Natural killer cell (primary cell): ENCODE measurements at regions not wholly inside any gene's neighbourhood (a gene's known extent, or its start where the extent isn't known, plus 50 kb on each side); places are given as distances from the start of the nearest gene placed in this dataset.

Source experiments
- ATAC-seq, 3 donors: fragments of 150-1000 bp in 2 of 3; fragments of 200-7000 bp in 1 of 3; cut with Tn5 transposase; 1 replicate in 1 of 3; 2 replicates in 2 of 3; pipeline ENCODE4 v1.10.0; 2021; ENCODE audit warnings: mild to moderate bottlenecking in 2 of 3, moderate library complexity in 2 of 3
- DNase-seq, 2 donors: peaks; one replicate each; pipeline versions ENCODE4 v3.0.0 to v3.0.0-alpha.2; 2013 to 2021; ENCODE audit warnings: mixed read lengths in 1 of 2
- H3K27ac ChIP-seq: one replicate; pipeline ENCODE4 v1.5.1; 2013; ENCODE audit warnings: mild to moderate bottlenecking, low read length
- H3K27me3 ChIP-seq: one replicate; pipeline ENCODE4 v1.6.1; 2013; ENCODE audit warnings: low read length; ENCODE audit not compliant: control insufficient read depth, insufficient read depth
- H3K36me3 ChIP-seq: one replicate; pipeline ENCODE4 v1.6.1; 2013; ENCODE audit warnings: low read length; ENCODE audit not compliant: control insufficient read depth, insufficient read depth
- H3K4me1 ChIP-seq: one replicate; pipeline ENCODE4 v1.6.1; 2013; ENCODE audit warnings: low read length; ENCODE audit not compliant: control insufficient read depth, insufficient read depth
- H3K4me3 ChIP-seq: one replicate; pipeline ENCODE4 v1.5.1; 2013; ENCODE audit warnings: low read length
- H3K9me3 ChIP-seq: one replicate; pipeline ENCODE4 v1.6.1; 2013; ENCODE audit warnings: low read length; ENCODE audit not compliant: control insufficient read depth, insufficient read depth
- H3K27ac Mint-ChIP-seq, 2 donors: one replicate each; pipeline ENCODE4 v1.8.0; 2022; ENCODE audit warnings: mild to moderate bottlenecking in 2 of 2, mixed read lengths in 2 of 2, moderate library complexity in 1 of 2
- H3K27me3 Mint-ChIP-seq, 2 donors: one replicate each; pipeline ENCODE4 v1.8.0; 2022; ENCODE audit warnings: low read depth in 2 of 2, mixed read lengths in 2 of 2
- H3K36me3 Mint-ChIP-seq: one replicate; pipeline ENCODE4 v1.8.0; 2022; ENCODE audit warnings: mixed read lengths
- H3K4me1 Mint-ChIP-seq, 2 donors: one replicate each; pipeline ENCODE4 v1.8.0; 2022; ENCODE audit warnings: mixed read lengths in 2 of 2
- H3K4me3 Mint-ChIP-seq: one replicate; pipeline ENCODE4 v1.8.0; 2022; ENCODE audit warnings: mild to moderate bottlenecking, moderate library complexity, mixed read lengths
- H3K9me3 Mint-ChIP-seq, 2 donors: one replicate each; pipeline ENCODE4 v1.8.0; 2022; ENCODE audit warnings: mixed read lengths in 2 of 2
- CTCF ChIP-seq: fragments of 200-600 bp; IDR thresholded peaks from one replicate; pipeline ENCODE4 v1.8.0; 2022; ENCODE audit warnings: antibody characterized with exemption
- WGBS: methylation state at CpG from one replicate; pipeline ENCODE4 v1.1.7; 2013; ENCODE audit warnings: missing lambda C conversion rate; ENCODE audit not compliant: insufficient coverage; 5-methylcytosine and 5-hydroxymethylcytosine counted together
- intact Hi-C: fragments of 100-400 bp; cut with micrococcal nuclease; formaldehyde crosslinking; loops from one replicate; pipeline ENCODE4 v1.14.2; 2022

GRCh38 chr2:162926501-162926900 is 87.9 kb upstream of the KCNH7 start:
- Histone ChIP-seq H3K9me3 (no peaks in the 10 kb centered on the region), H3K4me1 (no peaks in the 10 kb centered on the region), H3K4me3 (no peak overlapping the region), H3K27me3 (no peaks in the 10 kb centered on the region), H3K27ac (no peak overlapping the region), H3K36me3 (no peaks in the 10 kb centered on the region)
- intact Hi-C loops: no loop called here
- H3K4me1 Mint-ChIP-seq: no peaks in the 10 kb centered on the region
- H3K36me3 Mint-ChIP-seq: no peaks in the 10 kb centered on the region
- DNase-seq (no peak), ATAC-seq (no peak)
- WGBS: 91% methylated on average over 2 of the region's 2 CpGs
- H3K9me3 Mint-ChIP-seq: peaks cover 7 to 9% of the 10 kb centered on the region in 2 donors
- H3K27me3 Mint-ChIP-seq: no peaks in the 10 kb centered on the region
- no peak overlapping the region for H3K4me3 Mint-ChIP-seq
- H3K27ac Mint-ChIP-seq: no peak overlapping the region
- TF ChIP-seq CTCF: no peak

GRCh38 chr2:162925595-162925994 is 87.0 kb upstream of the KCNH7 start:
- no peaks in the 10 kb centered on the region for H3K27me3 Mint-ChIP-seq
- no peaks in the 10 kb centered on the region for H3K4me1 ChIP-seq
- no peak overlapping the region for H3K27ac ChIP-seq
- no peak overlapping the region for H3K27ac Mint-ChIP-seq
- no peak for TF ChIP-seq CTCF
- no peak for ATAC-seq
- intact Hi-C loops: no loop called here
- H3K4me1 Mint-ChIP-seq: no peaks in the 10 kb centered on the region
- H3K4me3 Mint-ChIP-seq: no peak overlapping the region
- DNase-seq: no peak
- H3K9me3 ChIP-seq: no peaks in the 10 kb centered on the region
- peaks cover 8 to 9% of the 10 kb centered on the region in 2 donors for H3K9me3 Mint-ChIP-seq
- H3K36me3 Mint-ChIP-seq: no peaks in the 10 kb centered on the region
- no peaks in the 10 kb centered on the region for H3K36me3 ChIP-seq
- H3K27me3 ChIP-seq: no peaks in the 10 kb centered on the region
- no peak overlapping the region for H3K4me3 ChIP-seq

- no peak overlapping the region for H3K27ac ChIP-seq
- no peaks in the 10 kb centered on the region for H3K4me1 ChIP-seq
- no peaks in the 10 kb centered on the region for H3K27me3 Mint-ChIP-seq
- no peaks in the 10 kb centered on the region for H3K36me3 Mint-ChIP-seq
- H3K9me3 ChIP-seq: no peaks in the 10 kb centered on the region
- H3K9me3 Mint-ChIP-seq: peaks cover 15 to 17% of the 10 kb centered on the region in 2 donors
- TF ChIP-seq CTCF: no peak
- 90% methylated on average over 1 of the region's 1 CpG for WGBS
- no peaks in the 10 kb centered on the region for H3K4me1 Mint-ChIP-seq
- no peaks in the 10 kb centered on the region for H3K36me3 ChIP-seq
- no peaks in the 10 kb centered on the region for H3K27me3 ChIP-seq
- H3K4me3 Mint-ChIP-seq: no peak overlapping the region
- no peak overlapping the region for H3K4me3 ChIP-seq
- intact Hi-C loops: no loop called here
- DNase-seq: no peak
- no peak overlapping the region for H3K27ac Mint-ChIP-seq
- ATAC-seq: no peak
These were observed 80.5 kb upstream of the KCNH7 start for GRCh38 chr2:162919111-162919510.

GRCh38 chr2:162917626-162918025 is 79.1 kb upstream of the KCNH7 start:
- no peaks in the 10 kb centered on the region for H3K4me1 Mint-ChIP-seq

More at GRCh38 chr2:162917626-162918025, 79.1 kb upstream of the KCNH7 start:
- no peaks in the 10 kb centered on the region for H3K36me3 Mint-ChIP-seq
- Histone ChIP-seq H3K27ac (no peak overlapping the region), H3K4me3 (no peak overlapping the region), H3K9me3 (no peaks in the 10 kb centered on the region), H3K4me1 (no peaks in the 10 kb centered on the region), H3K27me3 (no peaks in the 10 kb centered on the region), H3K36me3 (no peaks in the 10 kb centered on the region)
- H3K27me3 Mint-ChIP-seq: no peaks in the 10 kb centered on the region
- 19% methylated on average over 3 of the region's 3 CpGs for WGBS
- DNase-seq (no peak), ATAC-seq (no peak)
- TF ChIP-seq CTCF: no peak
- no peak overlapping the region for H3K4me3 Mint-ChIP-seq
- intact Hi-C loops: no loop called here
- H3K9me3 Mint-ChIP-seq: peaks cover 16 to 21% of the 10 kb centered on the region in 2 donors
- H3K27ac Mint-ChIP-seq: no peak overlapping the region
